Activated CD8-positive, alpha-beta T cell treated with anti-CD3 and anti-CD28 coated beads for 36 hours (primary cell): ENCODE measurements at regions not wholly inside any gene's neighbourhood (a gene's known extent, or its start where the extent isn't known, plus 50 kb on each side); places are given as distances from the start of the nearest gene placed in this dataset.

Experiments used
- ATAC-seq: fragments of 200-7000 bp; cut with Tn5 transposase; one replicate; pipeline ENCODE4 v1.10.0; 2021; ENCODE audit warnings: mild to moderate bottlenecking, moderate library complexity
- CTCF ChIA-PET: fragments of 350-600 bp; sonication (Branson Sonifier 250); formaldehyde crosslinking; loops from one replicate; lab custom pipeline; 2021; ENCODE audit warnings: antibody characterized with exemption; lab: Charles Lee
- POLR2A ChIA-PET: fragments of 350-600 bp; sonication (Branson Sonifier 250); formaldehyde crosslinking; loops from one replicate; lab custom pipeline; 2021; ENCODE audit warnings: antibody characterized with exemption; lab: Charles Lee
- DNase-seq: peaks from one replicate; pipeline ENCODE4 v3.0.0-alpha.2; 2020
- H3K27ac Mint-ChIP-seq: one replicate; pipeline ENCODE4 v1.8.0; 2021; ENCODE audit warnings: mild to moderate bottlenecking, mixed read lengths
- H3K27me3 Mint-ChIP-seq: one replicate; pipeline ENCODE4 v1.8.0; 2021; ENCODE audit warnings: mixed read lengths
- H3K36me3 Mint-ChIP-seq: one replicate; pipeline ENCODE4 v1.8.0; 2021; ENCODE audit warnings: low read depth, mixed read lengths
- H3K4me1 Mint-ChIP-seq: one replicate; pipeline ENCODE4 v1.8.0; 2021; ENCODE audit warnings: low read depth, mixed read lengths
- H3K4me3 Mint-ChIP-seq: one replicate; pipeline ENCODE4 v1.8.0; 2021; ENCODE audit warnings: mild to moderate bottlenecking, moderate library complexity, mixed read lengths
- H3K9me3 Mint-ChIP-seq: one replicate; pipeline ENCODE4 v1.8.0; 2021; ENCODE audit warnings: mixed read lengths
- CTCF ChIP-seq: fragments of 200-600 bp; IDR thresholded peaks from one replicate; pipeline ENCODE4 v1.8.0; 2022; ENCODE audit warnings: antibody characterized with exemption, mild to moderate bottlenecking
- intact Hi-C: fragments of 100-400 bp; cut with micrococcal nuclease; formaldehyde crosslinking; loops from one replicate; pipeline ENCODE4 v1.10.0; 2022

- H3K27me3 Mint-ChIP-seq, result peaks cover 2% of the 10 kb centered on the region
- H3K27ac Mint-ChIP-seq, result no peak overlapping the region
- TF ChIP-seq CTCF, result no peak
- no peak overlapping the region for H3K4me3 Mint-ChIP-seq
- intact Hi-C loops, result no loop called here
- no peaks in the 10 kb centered on the region for H3K36me3 Mint-ChIP-seq
- ATAC-seq (no peak), DNase-seq (no peak)
- H3K4me1 Mint-ChIP-seq, result peaks cover 9% of the 10 kb centered on the region
- POLR2A ChIA-PET, result no interaction called here
- peaks cover 3% of the 10 kb centered on the region for H3K9me3 Mint-ChIP-seq
- CTCF ChIA-PET, result no interaction called here
Measured at GRCh38 chr17:69734656-69735055, 320.2 kb downstream of the MAP2K6 start.

- H3K36me3 Mint-ChIP-seq, result no peaks in the 10 kb centered on the region
- POLR2A ChIA-PET, result no interaction called here
- DNase-seq (no peak), ATAC-seq (no peak)
- TF ChIP-seq CTCF, result no peak
- peaks cover 2% of the 10 kb centered on the region for H3K27me3 Mint-ChIP-seq
- peaks cover 9% of the 10 kb centered on the region for H3K4me1 Mint-ChIP-seq
- peaks cover 3% of the 10 kb centered on the region for H3K9me3 Mint-ChIP-seq
- intact Hi-C loops, result no loop called here
- no peak overlapping the region for H3K27ac Mint-ChIP-seq
- no peak overlapping the region for H3K4me3 Mint-ChIP-seq
- CTCF ChIA-PET, result no interaction called here
Measured at GRCh38 chr17:69735285-69735684, 320.8 kb downstream of the MAP2K6 start.

GRCh38 chr17:69743091-69743490 is 328.6 kb downstream of the MAP2K6 start:
- intact Hi-C loops, result no loop called here
- Mint-ChIP-seq H3K4me3 (no peak overlapping the region), H3K4me1 (peaks cover 6% of the 10 kb centered on the region), H3K36me3 (no peaks in the 10 kb centered on the region), H3K9me3 (no peaks in the 10 kb centered on the region), H3K27ac (no peak overlapping the region), H3K27me3 (peaks cover 4% of the 10 kb centered on the region)
- POLR2A ChIA-PET, result interaction anchor here (0.5 kb wide), 1 partner anchor 57 kb away, joined by 3 read pairs; no protein-coding TSS in a partner anchor
- DNase-seq, result no peak
- no peak for ATAC-seq
- no peak for TF ChIP-seq CTCF
- CTCF ChIA-PET, result no interaction called here

GRCh38 chr17:69744512-69745070 is 330.1 kb downstream of the MAP2K6 start:
- Mint-ChIP-seq H3K9me3 (no peaks in the 10 kb centered on the region), H3K27ac (no peak overlapping the region), H3K27me3 (peaks cover 4% of the 10 kb centered on the region), H3K4me1 (no peaks in the 10 kb centered on the region), H3K36me3 (no peaks in the 10 kb centered on the region), H3K4me3 (no peak overlapping the region)
- ChIA-PET POLR2A (no interaction called here), CTCF (no interaction called here)
- TF ChIP-seq CTCF, result no peak
- ATAC-seq (no peak), DNase-seq (no peak)
- intact Hi-C loops, result no loop called here

- H3K4me3 Mint-ChIP-seq, result no peak overlapping the region
- peaks cover 2% of the 10 kb centered on the region for H3K9me3 Mint-ChIP-seq
- intact Hi-C loops, result no loop called here
- ChIA-PET CTCF (no interaction called here), POLR2A (no interaction called here)
- no peak for ATAC-seq
- H3K27me3 Mint-ChIP-seq, result peaks cover 4% of the 10 kb centered on the region
- H3K4me1 Mint-ChIP-seq, result no peaks in the 10 kb centered on the region
- DNase-seq, result no peak
- H3K27ac Mint-ChIP-seq, result no peak overlapping the region
- no peaks in the 10 kb centered on the region for H3K36me3 Mint-ChIP-seq
- TF ChIP-seq CTCF, result no peak
Measured at GRCh38 chr17:69749911-69750310, 325.1 kb upstream of the KCNJ16 start.
